Activated T-helper 17 cell treated with anti-CD3 and anti-CD28 coated beads, Interleukin-2, amount 50 U/mL, for 72 hours (primary cell): ENCODE measurements at regions not wholly inside any gene's neighbourhood (a gene's known extent, or its start where the extent isn't known, plus 50 kb on each side); places are given as distances from the start of the nearest gene placed in this dataset.

Experiments used
- ATAC-seq: fragments of 150-1000 bp; cut with Tn5 transposase; replicated peaks from 2 replicates; pipeline ENCODE4 v1.10.0; 2021; ENCODE audit warnings: mild to moderate bottlenecking, moderate library complexity
- H3K27ac Mint-ChIP-seq: one replicate; pipeline ENCODE4 v1.8.0; 2022; ENCODE audit warnings: mixed read lengths
- H3K27me3 Mint-ChIP-seq: one replicate; pipeline ENCODE4 v1.8.0; 2022; ENCODE audit warnings: mixed read lengths
- H3K36me3 Mint-ChIP-seq: one replicate; pipeline ENCODE4 v1.8.0; 2022; ENCODE audit warnings: low read depth, mild to moderate bottlenecking, mixed read lengths
- H3K4me1 Mint-ChIP-seq: one replicate; pipeline ENCODE4 v1.8.0; 2022; ENCODE audit warnings: mixed read lengths
- H3K4me3 Mint-ChIP-seq: one replicate; pipeline ENCODE4 v1.8.0; 2022; ENCODE audit warnings: mild to moderate bottlenecking, mixed read lengths
- H3K9me3 Mint-ChIP-seq: one replicate; pipeline ENCODE4 v1.8.0; 2022; ENCODE audit warnings: mixed read lengths

DNA sequence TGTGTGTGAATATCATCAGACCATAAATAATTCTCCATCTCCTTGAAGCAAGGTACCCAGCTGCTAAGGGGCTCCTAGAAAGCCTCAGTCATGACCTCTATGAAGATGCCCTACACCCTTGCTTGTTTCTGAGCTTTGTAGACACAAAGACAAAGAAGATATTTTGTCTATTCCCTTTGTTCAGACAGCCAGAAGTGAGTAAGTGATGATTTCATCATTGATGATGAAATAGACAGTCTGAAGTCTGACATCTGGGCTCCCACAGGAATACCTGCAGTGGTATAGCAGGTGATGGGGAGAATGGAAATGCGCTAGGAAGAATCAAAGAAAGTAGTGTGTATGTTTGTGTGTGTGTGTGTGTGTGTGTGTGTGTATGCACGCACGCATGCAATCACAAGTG lies 82.2 kb upstream of the DPT start:
- no peak overlapping the region for H3K4me3 Mint-ChIP-seq
- no peak for ATAC-seq
- H3K27me3 Mint-ChIP-seq: peaks cover 8% of the 10 kb centered on the region
- H3K9me3 Mint-ChIP-seq: no peaks in the 10 kb centered on the region
- no peaks in the 10 kb centered on the region for H3K4me1 Mint-ChIP-seq
- no peaks in the 10 kb centered on the region for H3K36me3 Mint-ChIP-seq
- no peak overlapping the region for H3K27ac Mint-ChIP-seq

DNA sequence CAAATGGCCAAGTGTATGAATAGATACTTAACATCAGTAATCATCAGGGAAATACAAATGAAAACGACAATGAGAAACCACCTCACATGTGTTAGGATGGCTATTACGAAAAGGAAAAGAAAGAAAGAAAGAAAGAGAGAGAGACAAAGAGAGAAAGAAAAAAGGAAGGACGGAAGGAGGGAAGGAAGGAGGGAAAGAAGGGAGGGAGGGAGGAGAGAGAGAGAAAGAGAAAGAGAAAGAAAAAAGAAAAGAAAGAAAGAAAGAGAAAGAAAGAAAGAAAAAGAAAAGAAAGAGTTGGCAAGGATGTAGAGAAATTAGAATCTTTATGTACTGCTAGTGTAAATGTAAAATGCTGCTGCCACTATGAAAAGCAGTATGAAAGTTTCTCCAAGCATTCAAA lies 90.7 kb upstream of the DPT start:
- no peak overlapping the region for H3K4me3 Mint-ChIP-seq

DNA sequence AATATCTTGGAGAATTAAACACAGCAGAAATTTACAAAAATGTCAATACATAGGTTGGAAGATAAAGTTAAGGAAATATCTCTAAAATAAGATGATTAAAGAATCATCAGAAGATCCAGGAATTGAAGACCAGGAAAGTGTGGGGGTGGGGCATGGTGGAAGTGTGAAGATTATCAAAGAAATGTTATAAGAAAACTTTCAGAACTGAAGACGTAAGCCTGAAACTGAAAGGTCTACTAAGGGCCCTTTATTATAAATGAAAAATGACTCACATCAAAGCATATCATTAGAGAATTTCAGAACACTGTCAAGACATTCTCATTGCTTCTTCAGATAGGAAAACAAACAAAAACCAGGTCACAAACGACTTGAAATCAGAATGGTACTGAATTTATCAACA lies 92.4 kb upstream of the DPT start:
- no peaks in the 10 kb centered on the region for H3K9me3 Mint-ChIP-seq
- H3K36me3 Mint-ChIP-seq: no peaks in the 10 kb centered on the region
- peaks cover 4% of the 10 kb centered on the region for H3K27me3 Mint-ChIP-seq
- H3K4me3 Mint-ChIP-seq: no peak overlapping the region
- peaks cover 9% of the 10 kb centered on the region for H3K4me1 Mint-ChIP-seq
- peak; percentile 75 for ATAC-seq
- H3K27ac Mint-ChIP-seq: no peak overlapping the region

More for the DNA sequence above, 90.7 kb upstream of the DPT start:
- no peaks in the 10 kb centered on the region for H3K9me3 Mint-ChIP-seq
- no peaks in the 10 kb centered on the region for H3K36me3 Mint-ChIP-seq
- ATAC-seq: no peak
- H3K27me3 Mint-ChIP-seq: peaks cover 4% of the 10 kb centered on the region
- no peak overlapping the region for H3K27ac Mint-ChIP-seq
- peaks cover 9% of the 10 kb centered on the region for H3K4me1 Mint-ChIP-seq

DNA sequence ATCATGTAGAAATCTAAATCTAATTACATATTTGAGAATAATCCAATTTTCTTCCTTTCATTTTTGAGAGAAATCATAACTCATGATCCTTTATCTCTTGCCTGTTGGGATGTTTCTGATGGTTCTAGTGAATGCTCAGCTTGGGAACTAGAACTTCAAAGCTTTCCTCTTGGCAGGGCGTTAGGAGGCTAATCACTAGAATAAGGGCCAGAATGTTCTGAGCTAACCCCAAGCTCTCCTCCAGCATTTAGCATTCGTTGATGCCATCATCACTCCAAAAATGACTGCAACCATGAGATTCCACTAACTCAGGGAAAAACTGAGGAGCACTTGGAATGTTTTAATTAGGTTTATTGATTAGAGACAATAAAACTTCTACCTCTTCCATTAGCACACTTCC lies 93.9 kb upstream of the DPT start:
- Mint-ChIP-seq H3K27me3 (no peaks in the 10 kb centered on the region), H3K4me3 (no peak overlapping the region), H3K27ac (no peak overlapping the region), H3K9me3 (no peaks in the 10 kb centered on the region), H3K4me1 (peaks cover 9% of the 10 kb centered on the region), H3K36me3 (no peaks in the 10 kb centered on the region)
- no peak for ATAC-seq

GRCh38 chr1:168823988-168824387 lies 95.0 kb upstream of the DPT start:
- no peak for ATAC-seq
- Mint-ChIP-seq H3K36me3 (no peaks in the 10 kb centered on the region), H3K9me3 (no peaks in the 10 kb centered on the region), H3K4me3 (no peak overlapping the region), H3K27me3 (no peaks in the 10 kb centered on the region), H3K27ac (no peak overlapping the region), H3K4me1 (peaks cover 9% of the 10 kb centered on the region)

DNA sequence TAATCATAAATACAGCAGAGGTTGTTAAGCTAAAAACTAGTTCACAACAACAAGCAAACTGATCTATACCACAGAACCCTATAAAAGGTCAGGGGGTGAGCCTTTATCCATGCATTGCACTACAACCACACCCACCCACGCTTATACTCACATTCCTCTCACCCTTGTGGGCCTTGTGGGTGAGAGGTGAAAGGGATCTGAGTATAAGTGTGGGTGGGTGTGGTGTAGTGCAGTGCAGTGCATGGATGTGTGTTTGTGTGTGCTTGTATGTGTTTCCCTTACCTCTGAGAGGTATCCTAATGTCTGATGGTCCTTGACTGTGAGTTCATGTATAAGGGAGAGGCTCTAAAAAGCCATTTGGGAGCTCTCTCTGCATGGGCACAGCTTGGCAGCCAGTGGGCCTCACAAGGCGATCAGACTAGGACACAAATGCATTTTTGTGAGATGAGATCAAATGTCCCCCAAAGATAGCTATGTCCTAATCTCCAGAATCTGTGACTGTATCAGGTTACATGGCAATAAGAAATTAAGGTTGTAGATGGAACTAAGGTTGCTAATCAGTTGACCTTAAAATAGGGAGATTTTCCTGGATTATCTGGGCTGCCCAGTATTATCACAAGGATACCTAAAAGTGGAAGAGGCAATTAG lies 95.5 kb upstream of the DPT start:
- no peaks in the 10 kb centered on the region for H3K9me3 Mint-ChIP-seq
- no peak overlapping the region for H3K4me3 Mint-ChIP-seq
- no peaks in the 10 kb centered on the region for H3K36me3 Mint-ChIP-seq
- H3K4me1 Mint-ChIP-seq: peaks cover 9% of the 10 kb centered on the region
- peaks cover 3% of the 10 kb centered on the region for H3K27me3 Mint-ChIP-seq
- H3K27ac Mint-ChIP-seq: no peak overlapping the region
- ATAC-seq: peak; percentile 87

DNA sequence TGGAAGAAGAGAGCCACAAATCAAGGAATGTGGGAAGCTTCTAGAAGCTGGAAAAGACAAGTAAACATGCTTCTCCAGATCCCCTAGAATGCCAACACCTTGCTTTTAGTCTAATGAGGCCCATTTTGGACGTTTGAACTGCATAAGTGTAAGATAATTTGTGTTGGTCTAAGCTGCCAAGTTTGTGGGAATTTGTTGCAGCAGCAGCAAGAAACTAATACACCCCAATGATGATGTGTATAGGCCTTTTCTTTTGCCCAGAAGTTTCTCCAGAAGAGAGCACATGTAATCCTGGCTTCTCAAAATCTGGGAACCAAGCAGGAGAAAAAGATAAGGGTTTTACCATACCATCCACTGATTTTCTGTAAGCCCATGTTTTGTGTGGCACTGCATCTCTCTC lies 96.1 kb upstream of the DPT start:
- Mint-ChIP-seq H3K27me3 (peaks cover 3% of the 10 kb centered on the region), H3K4me3 (no peak overlapping the region), H3K27ac (no peak overlapping the region), H3K4me1 (peaks cover 9% of the 10 kb centered on the region), H3K36me3 (no peaks in the 10 kb centered on the region), H3K9me3 (no peaks in the 10 kb centered on the region)
- no peak for ATAC-seq

- Mint-ChIP-seq H3K27me3 (peaks cover 3% of the 10 kb centered on the region), H3K36me3 (no peaks in the 10 kb centered on the region), H3K4me3 (no peak overlapping the region), H3K4me1 (peaks cover 9% of the 10 kb centered on the region), H3K27ac (no peak overlapping the region), H3K9me3 (no peaks in the 10 kb centered on the region)
- no peak for ATAC-seq
Observed at GRCh38 chr1:168825820-168826219, 96.8 kb upstream of the DPT start.

DNA sequence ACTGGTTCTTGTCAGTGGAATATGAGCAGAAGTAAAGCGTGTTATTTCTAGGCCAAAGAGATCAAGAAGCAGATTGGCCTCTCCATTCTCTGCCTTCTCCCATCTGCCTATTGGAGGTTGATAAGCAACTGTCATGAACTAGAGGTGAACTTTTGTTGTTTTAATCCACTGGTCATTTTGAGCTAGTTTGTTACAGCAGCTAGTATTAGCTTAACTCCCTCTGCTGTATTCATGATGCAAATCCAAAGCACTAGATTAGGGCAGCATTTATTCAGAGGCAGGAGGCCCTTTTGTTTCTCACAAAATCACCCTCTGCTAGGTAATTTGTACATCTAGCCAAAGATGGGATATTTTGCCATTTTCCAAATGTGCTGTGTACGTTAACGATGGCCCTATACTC lies 97.3 kb upstream of the DPT start:
- no peak overlapping the region for H3K27ac Mint-ChIP-seq
- no peaks in the 10 kb centered on the region for H3K36me3 Mint-ChIP-seq
- peaks cover 9% of the 10 kb centered on the region for H3K4me1 Mint-ChIP-seq
- H3K4me3 Mint-ChIP-seq: no peak overlapping the region
- no peak for ATAC-seq
- peaks cover 3% of the 10 kb centered on the region for H3K27me3 Mint-ChIP-seq
- no peaks in the 10 kb centered on the region for H3K9me3 Mint-ChIP-seq

DNA sequence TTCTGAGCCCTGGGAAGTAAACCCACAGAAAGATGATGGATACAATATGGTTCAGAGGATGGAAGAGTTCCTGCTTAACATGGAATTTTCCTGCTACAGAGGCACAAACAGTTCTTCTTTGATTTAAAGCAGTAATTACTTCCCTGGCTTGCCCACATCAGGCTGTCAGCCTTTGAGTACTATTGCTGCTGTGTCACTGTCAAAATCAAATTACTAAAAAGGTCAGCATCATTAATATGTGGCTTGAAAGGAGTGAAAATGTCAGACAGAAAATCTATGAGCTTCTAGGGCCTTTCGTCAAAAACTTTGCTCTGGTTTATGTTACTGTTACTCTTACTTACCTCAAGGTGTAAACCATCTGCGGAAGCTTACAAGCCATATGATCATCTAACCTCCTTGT lies 98.6 kb upstream of the DPT start:
- ATAC-seq: no peak
- no peak overlapping the region for H3K4me3 Mint-ChIP-seq
- peaks cover 4% of the 10 kb centered on the region for H3K4me1 Mint-ChIP-seq
- H3K27ac Mint-ChIP-seq: no peak overlapping the region
- no peaks in the 10 kb centered on the region for H3K9me3 Mint-ChIP-seq
- H3K27me3 Mint-ChIP-seq: peaks cover 3% of the 10 kb centered on the region
- H3K36me3 Mint-ChIP-seq: no peaks in the 10 kb centered on the region

GRCh38 chr1:168829876-168830275 lies 100.9 kb upstream of the DPT start:
- ATAC-seq: no peak
- Mint-ChIP-seq H3K9me3 (no peaks in the 10 kb centered on the region), H3K27me3 (peaks cover 3% of the 10 kb centered on the region), H3K4me3 (no peak overlapping the region), H3K27ac (no peak overlapping the region), H3K36me3 (no peaks in the 10 kb centered on the region), H3K4me1 (peaks cover 8% of the 10 kb centered on the region)

- Mint-ChIP-seq H3K27me3 (peaks cover 3% of the 10 kb centered on the region), H3K4me3 (no peak overlapping the region), H3K27ac (no peak overlapping the region), H3K4me1 (peaks cover 8% of the 10 kb centered on the region), H3K9me3 (no peaks in the 10 kb centered on the region), H3K36me3 (no peaks in the 10 kb centered on the region)
- ATAC-seq: no peak
Observed at GRCh38 chr1:168830562-168830961, 101.6 kb upstream of the DPT start.

GRCh38 chr1:168832661-168833060 lies 103.7 kb upstream of the DPT start:
- H3K9me3 Mint-ChIP-seq: no peaks in the 10 kb centered on the region
- no peaks in the 10 kb centered on the region for H3K36me3 Mint-ChIP-seq
- ATAC-seq: no peak
- H3K27ac Mint-ChIP-seq: no peak overlapping the region
- H3K4me1 Mint-ChIP-seq: peaks cover 8% of the 10 kb centered on the region
- no peak overlapping the region for H3K4me3 Mint-ChIP-seq
- peaks cover 3% of the 10 kb centered on the region for H3K27me3 Mint-ChIP-seq

DNA sequence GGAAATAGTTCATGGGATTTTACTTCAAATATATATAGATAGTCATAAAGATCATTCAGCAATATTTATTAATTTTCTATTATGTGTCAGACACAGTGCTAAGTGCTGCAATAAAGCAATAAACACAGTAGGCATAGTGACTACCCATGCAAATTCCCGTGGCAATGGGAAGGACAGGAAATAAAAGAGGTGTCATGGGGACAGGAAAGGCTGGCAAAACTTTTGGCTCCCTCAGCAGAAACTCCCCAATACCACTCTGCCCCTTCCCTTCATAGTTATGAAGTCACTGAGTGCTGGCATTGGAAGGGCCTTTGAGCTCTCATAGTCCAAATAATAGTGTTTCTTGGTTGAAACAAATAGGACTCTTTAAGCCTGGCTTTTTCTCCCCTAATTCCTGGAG lies 104.4 kb upstream of the DPT start:
- peak overlapping the region; percentile 24 for H3K27ac Mint-ChIP-seq

DNA sequence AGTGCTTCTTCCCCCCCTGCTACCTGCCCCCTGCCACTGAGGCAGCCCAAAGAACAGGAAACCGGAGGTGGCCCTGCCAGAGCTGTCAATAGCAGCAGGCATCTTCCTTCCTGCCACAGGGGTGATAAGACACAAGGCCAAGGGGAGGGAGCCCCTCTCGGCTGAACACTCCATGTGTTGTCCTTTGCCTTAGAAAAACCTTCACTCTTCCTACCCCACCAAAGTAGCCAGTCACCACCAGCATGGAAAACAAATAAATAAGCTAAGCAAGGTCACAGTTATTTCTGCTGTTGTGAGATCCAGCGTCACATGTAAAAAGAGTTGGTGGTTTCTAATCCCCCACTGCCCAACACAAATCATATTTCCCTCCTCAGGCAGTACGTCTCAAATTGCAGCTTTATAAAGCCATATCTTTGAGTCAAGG lies 104.8 kb upstream of the DPT start:
- peak overlapping the region; percentile 24 for H3K27ac Mint-ChIP-seq
- ATAC-seq: no peak

More for the DNA sequence above, 104.4 kb upstream of the DPT start:
- no peaks in the 10 kb centered on the region for H3K36me3 Mint-ChIP-seq
- ATAC-seq: no peak
- peaks cover 8% of the 10 kb centered on the region for H3K4me1 Mint-ChIP-seq
- H3K9me3 Mint-ChIP-seq: no peaks in the 10 kb centered on the region
- H3K4me3 Mint-ChIP-seq: no peak overlapping the region
- H3K27me3 Mint-ChIP-seq: peaks cover 5% of the 10 kb centered on the region

More for the DNA sequence above, 104.8 kb upstream of the DPT start:
- H3K4me1 Mint-ChIP-seq: peaks cover 8% of the 10 kb centered on the region
- no peak overlapping the region for H3K4me3 Mint-ChIP-seq
- no peaks in the 10 kb centered on the region for H3K36me3 Mint-ChIP-seq
- H3K9me3 Mint-ChIP-seq: no peaks in the 10 kb centered on the region
- H3K27me3 Mint-ChIP-seq: peaks cover 7% of the 10 kb centered on the region
